MCF 10A (cell line): ENCODE measurements at regions not wholly inside any gene's neighbourhood (a gene's known extent, or its start where the extent isn't known, plus 50 kb on each side); places are given as distances from the start of the nearest gene placed in this dataset.

Experiments used
- BruUV-seq: library from RNA; stranded (reverse); fragments of 400-500 nt; replicated peaks from 2 replicates; lab custom pipeline; 2021; lab: Mats Ljungman, UMichigan
- CTCF ChIA-PET: fragments of 300-600 bp; sonication (Branson Sonifier 250); formaldehyde crosslinking; extraction: SDS; loops from one replicate; lab custom pipeline; 2021; ENCODE audit warnings: antibody characterized with exemption, inconsistent platforms; lab: Yijun Ruan, JAX
- POLR2A ChIA-PET: fragments of 300-600, 350-650 bp; sonication (Branson Sonifier 250); formaldehyde crosslinking; extraction: SDS; loops from one replicate; lab custom pipeline; 2020; ENCODE audit warnings: antibody characterized with exemption, inconsistent platforms; lab: Yijun Ruan, JAX
- DNase-seq: peaks from one replicate; pipeline ENCODE4 v3.0.0-alpha.2; 2018; ENCODE audit not compliant: unreplicated experiment
- H3K27ac Mint-ChIP-seq: one replicate; pipeline ENCODE4 v1.8.0; 2022; ENCODE audit warnings: mild to moderate bottlenecking, low read depth, mixed read lengths; ENCODE audit not compliant: unreplicated experiment
- H3K27me3 Mint-ChIP-seq: one replicate; pipeline ENCODE4 v1.8.0; 2022; ENCODE audit warnings: mixed read lengths; ENCODE audit not compliant: insufficient read depth, unreplicated experiment
- H3K36me3 Mint-ChIP-seq: one replicate; pipeline ENCODE4 v1.8.0; 2022; ENCODE audit warnings: mild to moderate bottlenecking, moderate library complexity, mixed read lengths; ENCODE audit not compliant: insufficient read depth, unreplicated experiment
- H3K4me1 Mint-ChIP-seq: one replicate; pipeline ENCODE4 v1.8.0; 2022; ENCODE audit warnings: mixed read lengths; ENCODE audit not compliant: insufficient read depth, unreplicated experiment
- H3K4me3 Mint-ChIP-seq: one replicate; pipeline ENCODE4 v1.8.0; 2022; ENCODE audit warnings: mild to moderate bottlenecking, moderate library complexity, mixed read lengths; ENCODE audit not compliant: unreplicated experiment
- H3K9me3 Mint-ChIP-seq: one replicate; pipeline ENCODE4 v1.8.0; 2022; ENCODE audit warnings: mixed read lengths; ENCODE audit not compliant: unreplicated experiment
- intact Hi-C: fragments of 100-400 bp; cut with micrococcal nuclease; formaldehyde crosslinking; loops from 2 replicates; pipeline ENCODE4 v1.14.1; 2022
- TF ChIP-seq, protein P1 (sequence below): fragments of 200-600 bp; IDR thresholded peaks from one replicate; pipeline ENCODE4 v1.8.0; 2022; ENCODE audit warnings: antibody characterized with exemption, mild to moderate bottlenecking; ENCODE audit not compliant: unreplicated experiment

DNA sequence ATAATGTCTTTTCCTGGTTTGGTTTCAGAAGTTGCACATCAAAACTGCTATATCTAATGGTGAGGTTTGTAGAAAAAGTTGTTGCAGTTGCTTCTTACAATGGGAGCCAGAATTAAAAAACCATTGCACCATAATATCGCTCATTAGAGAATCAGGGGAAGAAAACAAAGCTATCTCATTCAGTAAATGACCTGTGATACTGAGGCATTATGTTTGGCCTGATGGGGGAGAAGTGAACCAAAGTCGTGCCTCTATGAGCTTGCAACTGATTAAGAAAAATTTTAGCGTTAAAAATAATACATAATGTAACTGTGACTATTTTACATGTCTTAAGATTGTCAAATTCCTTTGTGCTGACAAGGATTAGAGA is 60.2 kb upstream of the ARHGEF26 start:
- ChIA-PET CTCF (interaction anchor here (1.5 kb wide), 1 partner anchor 193 kb away, joined by 4 read pairs; no protein-coding TSS in a partner anchor), POLR2A (interaction anchor here (1.0 kb wide), 1 partner anchor 22 kb away, joined by 3 read pairs; no protein-coding TSS in a partner anchor)
- no peak for DNase-seq
- H3K4me3 Mint-ChIP-seq = no peak overlapping the region
- intact Hi-C loops = no loop called here
- no peaks in the 10 kb centered on the region for H3K4me1 Mint-ChIP-seq
- no peaks in the 10 kb centered on the region for H3K36me3 Mint-ChIP-seq
- H3K27ac Mint-ChIP-seq = no peak overlapping the region
- BruUV-seq = no TSS peak
- no peaks in the 10 kb centered on the region for H3K9me3 Mint-ChIP-seq
- TF ChIP-seq, protein P1, sequence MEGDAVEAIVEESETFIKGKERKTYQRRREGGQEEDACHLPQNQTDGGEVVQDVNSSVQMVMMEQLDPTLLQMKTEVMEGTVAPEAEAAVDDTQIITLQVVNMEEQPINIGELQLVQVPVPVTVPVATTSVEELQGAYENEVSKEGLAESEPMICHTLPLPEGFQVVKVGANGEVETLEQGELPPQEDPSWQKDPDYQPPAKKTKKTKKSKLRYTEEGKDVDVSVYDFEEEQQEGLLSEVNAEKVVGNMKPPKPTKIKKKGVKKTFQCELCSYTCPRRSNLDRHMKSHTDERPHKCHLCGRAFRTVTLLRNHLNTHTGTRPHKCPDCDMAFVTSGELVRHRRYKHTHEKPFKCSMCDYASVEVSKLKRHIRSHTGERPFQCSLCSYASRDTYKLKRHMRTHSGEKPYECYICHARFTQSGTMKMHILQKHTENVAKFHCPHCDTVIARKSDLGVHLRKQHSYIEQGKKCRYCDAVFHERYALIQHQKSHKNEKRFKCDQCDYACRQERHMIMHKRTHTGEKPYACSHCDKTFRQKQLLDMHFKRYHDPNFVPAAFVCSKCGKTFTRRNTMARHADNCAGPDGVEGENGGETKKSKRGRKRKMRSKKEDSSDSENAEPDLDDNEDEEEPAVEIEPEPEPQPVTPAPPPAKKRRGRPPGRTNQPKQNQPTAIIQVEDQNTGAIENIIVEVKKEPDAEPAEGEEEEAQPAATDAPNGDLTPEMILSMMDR = no peak
- no peaks in the 10 kb centered on the region for H3K27me3 Mint-ChIP-seq

DNA sequence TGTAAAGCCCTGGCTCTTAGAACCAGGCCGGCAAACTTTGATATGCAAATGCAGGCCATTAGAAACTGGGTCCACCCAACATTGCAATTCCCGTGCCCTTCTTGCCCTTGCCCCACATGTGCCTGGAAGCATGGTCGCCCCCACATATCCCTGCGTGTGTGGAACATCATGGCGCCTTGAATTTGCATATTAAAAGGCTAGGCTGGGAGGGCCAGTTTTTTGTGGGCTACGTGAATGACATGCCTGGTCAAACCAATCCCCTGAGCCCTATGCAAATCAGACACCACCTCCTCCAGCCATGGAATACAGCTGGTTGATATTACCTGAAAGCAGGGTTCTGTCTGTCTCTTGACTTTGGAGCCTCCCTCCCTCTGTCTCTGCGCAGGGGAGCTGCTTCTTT is 58.7 kb upstream of the ARHGEF26 start:
- no TSS peak for BruUV-seq
- H3K4me3 Mint-ChIP-seq = no peak overlapping the region
- no peaks in the 10 kb centered on the region for H3K9me3 Mint-ChIP-seq
- H3K27me3 Mint-ChIP-seq = no peaks in the 10 kb centered on the region
- H3K27ac Mint-ChIP-seq = no peak overlapping the region
- no peaks in the 10 kb centered on the region for H3K36me3 Mint-ChIP-seq
- H3K4me1 Mint-ChIP-seq = no peaks in the 10 kb centered on the region
- intact Hi-C loops = no loop called here
- POLR2A ChIA-PET = no interaction called here
- TF ChIP-seq, protein P1 = no peak
- DNase-seq = no peak
- CTCF ChIA-PET = interaction anchor here (0.5 to 1.5 kb wide), 4 partner anchors 21 to 698 kb away, joined by 3 to 4 read pairs (median 3); no protein-coding TSS in a partner anchor

DNA sequence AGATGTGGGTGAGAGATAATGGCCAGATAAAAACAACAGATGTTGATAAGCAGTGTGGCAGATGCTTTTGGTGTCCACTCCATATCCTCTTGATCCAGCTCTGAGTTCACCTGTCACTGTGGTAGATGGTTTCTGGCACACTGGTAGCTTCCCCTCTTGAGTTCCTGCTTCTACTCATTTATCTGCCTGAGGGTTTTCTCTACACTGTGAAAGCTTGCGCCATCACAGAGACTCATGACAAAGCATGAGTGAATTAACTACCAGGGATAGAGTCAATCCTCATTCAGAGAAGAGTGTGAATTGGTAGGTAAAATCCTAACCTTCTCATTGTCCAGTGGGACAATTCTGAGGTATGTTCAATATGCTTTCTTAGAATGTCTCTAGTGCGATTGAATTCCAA is 50.0 kb upstream of the ARHGEF26 start:
- TF ChIP-seq, protein P1 = no peak
- intact Hi-C loops = no loop called here
- peak; percentile 27 for DNase-seq
- ChIA-PET CTCF (no interaction called here), POLR2A (no interaction called here)
- Mint-ChIP-seq H3K4me3 (no peak overlapping the region), H3K27me3 (no peaks in the 10 kb centered on the region), H3K27ac (no peak overlapping the region), H3K9me3 (peaks cover 15% of the 10 kb centered on the region), H3K36me3 (no peaks in the 10 kb centered on the region), H3K4me1 (no peaks in the 10 kb centered on the region)
- BruUV-seq = no TSS peak
